ENCODE measurements at regions not wholly inside any gene's neighbourhood (a gene's known extent, or its start where the extent isn't known, plus 50 kb on each side); places are given as distances from the start of the nearest gene placed in this dataset.

GRCh38 chr3:115280506-115280905 lies 133.4 kb upstream of the ZBTB20 start:
- Histone ChIP-seq H3K4me1 (no peaks in the 10 kb centered on the region), H3K36me3 (ENCODE audit: low read depth, missing control alignments) (no peaks in the 10 kb centered on the region), H3K27me3 (no peaks in the 10 kb centered on the region), H3K27ac (no peak overlapping the region), H3K9me3 (no peaks in the 10 kb centered on the region), H3K4me3 (no peak overlapping the region)
- 64 to 71% methylated on average over 3 of the region's 3 CpGs for WGBS, 2 donors
- DNase-seq: no peak
- intact Hi-C loops (cut with DNase I; ENCODE audit: low total_unique reads): no loop called here
- no peak for TF ChIP-seq POLR2A (IDR thresholded peaks at IDR 0.05)

- no peak for TF ChIP-seq POLR2A (IDR thresholded peaks at IDR 0.05)
- TF ChIP-seq CTCF (IDR thresholded peaks at IDR 0.05): no peak
- 65 to 70% methylated on average over 4 of the region's 4 CpGs for WGBS, 2 donors
- no peak overlapping the region for H3K4me3 ChIP-seq
Observed at GRCh38 chr3:115281697-115282675, 134.9 kb upstream of the ZBTB20 start.

GRCh38 chr3:115284980-115285379 lies 137.9 kb upstream of the ZBTB20 start:
- WGBS, 2 donors: 77 to 89% methylated on average over 1 of the region's 1 CpG
- H3K4me3 ChIP-seq: no peak overlapping the region
- H3K4me1 ChIP-seq: no peaks in the 10 kb centered on the region
- H3K36me3 ChIP-seq (ENCODE audit: low read depth, missing control alignments): no peaks in the 10 kb centered on the region
- H3K27ac ChIP-seq: no peak overlapping the region
- no peaks in the 10 kb centered on the region for H3K27me3 ChIP-seq
- no peak for DNase-seq
- TF ChIP-seq CTCF (IDR thresholded peaks at IDR 0.05) (no peak), POLR2A (IDR thresholded peaks at IDR 0.05) (no peak)
- intact Hi-C loops (cut with DNase I; ENCODE audit: low total_unique reads): no loop called here
- H3K9me3 ChIP-seq: no peaks in the 10 kb centered on the region

More at GRCh38 chr3:115281697-115282675, 134.9 kb upstream of the ZBTB20 start:
- Histone ChIP-seq H3K36me3 (ENCODE audit: low read depth, missing control alignments) (no peaks in the 10 kb centered on the region), H3K27me3 (no peaks in the 10 kb centered on the region), H3K4me1 (no peaks in the 10 kb centered on the region), H3K9me3 (no peaks in the 10 kb centered on the region), H3K27ac (no peak overlapping the region)
- intact Hi-C loops (cut with DNase I; ENCODE audit: low total_unique reads): no loop called here
- DNase-seq: no peak

- intact Hi-C loops (cut with DNase I; ENCODE audit: low total_unique reads): no loop called here
- DNase-seq: no peak
Observed at GRCh38 chr3:115286529-115287197, 139.6 kb upstream of the ZBTB20 start.

More at GRCh38 chr3:115286529-115287197, 139.6 kb upstream of the ZBTB20 start:
- TF ChIP-seq POLR2A (IDR thresholded peaks at IDR 0.05) (no peak), CTCF (IDR thresholded peaks at IDR 0.05) (no peak)
- Histone ChIP-seq H3K27me3 (no peaks in the 10 kb centered on the region), H3K36me3 (ENCODE audit: low read depth, missing control alignments) (no peaks in the 10 kb centered on the region), H3K9me3 (no peaks in the 10 kb centered on the region), H3K4me1 (no peaks in the 10 kb centered on the region), H3K4me3 (no peak overlapping the region), H3K27ac (no peak overlapping the region)
- WGBS, 2 donors: 79 to 94% methylated on average over 2 of the region's 2 CpGs
